Calu3 (cell line): ENCODE measurements at regions not wholly inside any gene's neighbourhood (a gene's known extent, or its start where the extent isn't known, plus 50 kb on each side); places are given as distances from the start of the nearest gene placed in this dataset.

Experiments used
- BruUV-seq: library from RNA; stranded (reverse); fragments of 400-500 nt; replicated peaks from 2 replicates; lab custom pipeline; 2021; lab: Mats Ljungman, UMichigan
- CTCF ChIA-PET: fragments of 300-600 bp; sonication (Branson Sonifier 250); formaldehyde crosslinking; loops from one replicate; lab custom pipeline; 2022; ENCODE audit warnings: antibody characterized with exemption; lab: Charles Lee
- DNase-seq: peaks from one replicate; pipeline ENCODE4 v3.0.0; 2022
- H3K27ac Mint-ChIP-seq: one replicate; pipeline ENCODE4 v1.8.0; 2022; ENCODE audit warnings: mixed read lengths; ENCODE audit not compliant: unreplicated experiment
- H3K27me3 Mint-ChIP-seq: one replicate; pipeline ENCODE4 v1.8.0; 2022; ENCODE audit warnings: mixed read lengths; ENCODE audit not compliant: unreplicated experiment
- H3K36me3 Mint-ChIP-seq: one replicate; pipeline ENCODE4 v1.8.0; 2022; ENCODE audit warnings: mild to moderate bottlenecking, moderate library complexity, mixed read lengths; ENCODE audit not compliant: insufficient read depth, unreplicated experiment
- H3K4me1 Mint-ChIP-seq: one replicate; pipeline ENCODE4 v1.8.0; 2022; ENCODE audit warnings: mild to moderate bottlenecking, low read depth, mixed read lengths; ENCODE audit not compliant: unreplicated experiment
- H3K4me3 Mint-ChIP-seq: one replicate; pipeline ENCODE4 v1.8.0; 2022; ENCODE audit warnings: mild to moderate bottlenecking, low read depth, moderate library complexity, mixed read lengths; ENCODE audit not compliant: unreplicated experiment
- H3K9me3 Mint-ChIP-seq: one replicate; pipeline ENCODE4 v1.8.0; 2022; ENCODE audit warnings: low read depth, mixed read lengths; ENCODE audit not compliant: unreplicated experiment
- CTCF ChIP-seq: fragments of 200-600 bp; IDR thresholded peaks from one replicate; pipeline ENCODE4 v1.8.0; 2022; ENCODE audit warnings: antibody characterized with exemption; ENCODE audit not compliant: unreplicated experiment
- intact Hi-C: fragments of 100-400 bp; cut with micrococcal nuclease; formaldehyde crosslinking; loops from one replicate; pipeline ENCODE4 v1.10.0; 2022; ENCODE audit not compliant: unreplicated experiment

DNA sequence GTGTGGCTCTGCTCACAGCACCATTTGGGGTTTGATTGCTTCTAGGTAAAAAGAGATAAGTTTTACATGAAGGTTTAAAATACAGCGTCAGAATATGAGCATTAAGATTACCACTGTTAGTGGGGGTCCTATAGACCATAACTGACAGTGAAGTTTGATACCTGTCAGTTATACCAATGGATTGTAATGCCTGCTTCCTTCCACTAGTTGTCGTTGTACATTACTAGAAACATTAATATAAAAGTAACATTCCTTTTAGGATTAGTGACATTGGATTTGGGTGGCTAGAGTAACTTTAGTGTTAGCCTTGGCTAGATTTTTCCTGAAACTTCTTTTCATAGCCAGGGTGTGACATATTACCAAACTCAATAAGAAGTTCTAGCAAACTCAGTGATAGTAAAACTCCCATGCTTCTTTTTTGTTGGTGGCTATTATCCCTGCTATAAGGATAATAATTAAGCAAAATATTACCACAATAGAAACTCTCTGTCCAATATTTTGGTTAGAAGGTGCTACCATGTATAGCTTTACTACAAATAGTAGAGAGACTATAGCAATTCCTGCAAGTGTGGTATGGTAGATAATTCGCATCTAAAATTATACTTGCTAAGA lies 57.1 kb downstream of the FAM181B start:
- Mint-ChIP-seq H3K4me3 (no peak overlapping the region), H3K27ac (no peak overlapping the region), H3K4me1 (no peaks in the 10 kb centered on the region), H3K36me3 (no peaks in the 10 kb centered on the region), H3K27me3 (peaks cover under 1% of the 10 kb centered on the region), H3K9me3 (no peaks in the 10 kb centered on the region)
- BruUV-seq = no TSS peak
- no peak for TF ChIP-seq CTCF
- CTCF ChIA-PET = interaction anchor here (0.7 kb wide), 1 partner anchor 435 kb away, joined by 4 read pairs; no protein-coding TSS in a partner anchor
- intact Hi-C loops = no loop called here
- DNase-seq = no peak

DNA sequence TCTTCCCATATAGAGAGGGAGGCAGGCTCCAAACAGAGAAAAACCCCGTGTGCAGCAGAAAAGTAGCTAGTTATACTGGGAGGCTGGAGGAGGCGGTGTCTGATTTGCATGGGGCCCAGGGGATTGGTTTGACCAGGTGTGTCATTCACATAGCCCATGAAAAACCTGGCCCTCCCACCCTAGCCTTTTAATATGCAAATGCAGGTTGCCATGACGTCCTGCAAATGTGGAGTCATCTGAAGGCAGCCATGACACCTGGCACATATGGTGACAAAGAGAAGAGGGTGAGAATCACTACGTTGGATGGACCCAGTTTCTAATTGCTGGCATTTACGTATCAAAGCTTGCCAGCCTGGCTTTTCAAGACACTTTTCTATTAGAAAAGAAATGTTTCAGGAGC lies 57.8 kb downstream of the FAM181B start:
- CTCF ChIA-PET = interaction anchor here (0.7 kb wide), 1 partner anchor 436 kb away, joined by 4 read pairs; no protein-coding TSS in a partner anchor
- no peaks in the 10 kb centered on the region for H3K9me3 Mint-ChIP-seq

DNA sequence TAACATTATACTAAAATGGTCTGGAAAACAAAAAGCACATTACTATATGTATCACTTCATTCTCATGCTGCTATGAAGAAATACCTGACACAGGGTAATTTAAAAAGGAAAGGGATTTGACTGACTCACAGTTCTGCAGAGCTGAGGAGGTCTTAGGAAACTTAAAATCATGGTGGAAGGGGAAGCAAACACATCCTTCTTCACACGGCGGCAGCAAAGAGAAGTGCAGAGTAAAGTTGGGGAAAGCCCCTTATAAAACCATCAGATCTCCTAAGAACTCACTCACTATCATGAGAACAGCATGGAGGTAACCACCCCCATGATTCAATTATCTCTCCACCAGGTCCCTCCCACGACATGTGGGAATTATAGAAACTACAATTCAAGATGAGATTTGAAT lies 60.0 kb downstream of the FAM181B start:
- no peak for TF ChIP-seq CTCF
- Mint-ChIP-seq H3K9me3 (no peaks in the 10 kb centered on the region), H3K36me3 (no peaks in the 10 kb centered on the region), H3K4me1 (no peaks in the 10 kb centered on the region), H3K27me3 (no peaks in the 10 kb centered on the region), H3K4me3 (no peak overlapping the region), H3K27ac (no peak overlapping the region)
- CTCF ChIA-PET = no interaction called here
- no peak for DNase-seq
- no TSS peak for BruUV-seq
- intact Hi-C loops = no loop called here

More for the DNA sequence above, 57.8 kb downstream of the FAM181B start:
- DNase-seq = no peak
- H3K36me3 Mint-ChIP-seq = no peaks in the 10 kb centered on the region
- BruUV-seq = no TSS peak
- no peaks in the 10 kb centered on the region for H3K4me1 Mint-ChIP-seq
- no peak overlapping the region for H3K4me3 Mint-ChIP-seq
- H3K27me3 Mint-ChIP-seq = no peaks in the 10 kb centered on the region
- intact Hi-C loops = no loop called here
- no peak for TF ChIP-seq CTCF
- no peak overlapping the region for H3K27ac Mint-ChIP-seq

- Mint-ChIP-seq H3K27ac (no peak overlapping the region), H3K4me3 (no peak overlapping the region), H3K4me1 (no peaks in the 10 kb centered on the region), H3K9me3 (peaks cover 3% of the 10 kb centered on the region), H3K27me3 (no peaks in the 10 kb centered on the region), H3K36me3 (no peaks in the 10 kb centered on the region)
- CTCF ChIA-PET = no interaction called here
- intact Hi-C loops = no loop called here
- DNase-seq = no peak
- TF ChIP-seq CTCF = no peak
- no TSS peak for BruUV-seq
Measured at GRCh38 chr11:82671451-82671850, 62.2 kb downstream of the FAM181B start.
